AG09319 (cell line): ENCODE measurements at regions not wholly inside any gene's neighbourhood (a gene's known extent, or its start where the extent isn't known, plus 50 kb on each side); places are given as distances from the start of the nearest gene placed in this dataset.

Experiments
- DNase-seq: peaks from one replicate; pipeline ENCODE4 v3.0.0-alpha.2; 2010; ENCODE audit warnings: low read depth; ENCODE audit errors: extremely low read depth
- TF ChIP-seq, protein P1 (sequence below): IDR thresholded peaks from 2 replicates; pipeline ENCODE4 v1.5.1; 2011; ENCODE audit warnings: low read depth, mild to moderate bottlenecking, inconsistent platforms, low read length, moderate library complexity

DNA sequence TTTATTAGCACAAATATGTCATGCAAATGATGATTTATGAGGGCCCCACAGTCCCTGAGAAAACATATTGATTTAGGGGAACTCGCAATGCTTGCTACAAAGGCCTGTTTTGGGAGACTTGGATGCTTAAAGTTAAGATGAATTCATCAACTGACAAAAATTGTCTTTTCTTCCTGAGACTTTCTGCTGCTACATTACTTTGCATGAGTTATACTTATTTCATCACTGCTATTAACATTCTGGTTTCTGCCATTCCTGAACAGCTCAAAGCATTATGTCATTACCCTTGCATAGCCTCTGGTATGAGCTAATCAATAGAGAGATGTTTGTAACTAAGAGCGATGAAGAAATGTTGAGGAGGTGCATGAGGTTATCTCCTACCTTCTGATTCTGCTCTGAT, 74.4 kb downstream of the SOX11 start:
- no peak for DNase-seq
- TF ChIP-seq, protein P1, sequence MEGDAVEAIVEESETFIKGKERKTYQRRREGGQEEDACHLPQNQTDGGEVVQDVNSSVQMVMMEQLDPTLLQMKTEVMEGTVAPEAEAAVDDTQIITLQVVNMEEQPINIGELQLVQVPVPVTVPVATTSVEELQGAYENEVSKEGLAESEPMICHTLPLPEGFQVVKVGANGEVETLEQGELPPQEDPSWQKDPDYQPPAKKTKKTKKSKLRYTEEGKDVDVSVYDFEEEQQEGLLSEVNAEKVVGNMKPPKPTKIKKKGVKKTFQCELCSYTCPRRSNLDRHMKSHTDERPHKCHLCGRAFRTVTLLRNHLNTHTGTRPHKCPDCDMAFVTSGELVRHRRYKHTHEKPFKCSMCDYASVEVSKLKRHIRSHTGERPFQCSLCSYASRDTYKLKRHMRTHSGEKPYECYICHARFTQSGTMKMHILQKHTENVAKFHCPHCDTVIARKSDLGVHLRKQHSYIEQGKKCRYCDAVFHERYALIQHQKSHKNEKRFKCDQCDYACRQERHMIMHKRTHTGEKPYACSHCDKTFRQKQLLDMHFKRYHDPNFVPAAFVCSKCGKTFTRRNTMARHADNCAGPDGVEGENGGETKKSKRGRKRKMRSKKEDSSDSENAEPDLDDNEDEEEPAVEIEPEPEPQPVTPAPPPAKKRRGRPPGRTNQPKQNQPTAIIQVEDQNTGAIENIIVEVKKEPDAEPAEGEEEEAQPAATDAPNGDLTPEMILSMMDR: no peak

DNA sequence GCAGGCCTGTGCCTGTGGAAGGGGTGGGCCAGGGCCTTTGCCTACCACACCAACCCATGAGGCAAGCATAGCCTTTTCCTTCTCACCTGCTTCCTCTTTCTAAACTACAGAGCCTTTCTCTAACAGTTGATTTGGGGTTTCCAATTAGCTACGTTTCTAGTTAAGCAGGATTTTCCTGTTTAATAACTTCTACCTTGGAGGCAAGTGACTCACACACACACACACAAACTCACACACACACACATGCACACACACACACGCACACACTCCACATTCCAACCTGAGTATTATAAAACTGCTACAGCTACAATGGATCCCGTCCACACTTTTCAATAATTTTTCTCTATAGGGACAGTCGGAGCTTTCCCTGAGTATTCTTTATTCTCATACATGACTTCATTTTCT, 84.9 kb downstream of the SOX11 start:
- TF ChIP-seq, protein P1: no peak
- no peak for DNase-seq

DNA sequence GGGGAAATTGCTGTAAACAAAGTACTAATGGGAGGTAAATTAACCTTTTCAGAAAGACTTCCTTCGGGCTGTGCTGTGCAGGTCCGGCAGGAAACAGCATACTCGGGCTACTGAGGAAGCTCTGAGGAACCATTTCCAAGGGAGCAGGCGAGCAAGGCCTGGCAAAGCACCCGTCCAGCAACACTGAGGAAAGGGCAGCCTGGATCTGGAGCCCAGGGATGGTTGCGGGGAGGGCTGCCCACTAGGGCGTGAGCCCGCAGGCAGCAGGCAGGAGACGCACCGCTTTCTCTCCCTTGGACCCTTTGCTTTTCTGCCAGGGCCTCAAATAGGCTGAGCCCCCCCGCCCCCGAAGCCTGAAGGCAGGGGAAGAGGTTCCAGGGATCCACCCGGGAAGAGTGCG, 89.5 kb downstream of the SOX11 start:
- no peak for DNase-seq
- TF ChIP-seq, protein P1: no peak

DNA sequence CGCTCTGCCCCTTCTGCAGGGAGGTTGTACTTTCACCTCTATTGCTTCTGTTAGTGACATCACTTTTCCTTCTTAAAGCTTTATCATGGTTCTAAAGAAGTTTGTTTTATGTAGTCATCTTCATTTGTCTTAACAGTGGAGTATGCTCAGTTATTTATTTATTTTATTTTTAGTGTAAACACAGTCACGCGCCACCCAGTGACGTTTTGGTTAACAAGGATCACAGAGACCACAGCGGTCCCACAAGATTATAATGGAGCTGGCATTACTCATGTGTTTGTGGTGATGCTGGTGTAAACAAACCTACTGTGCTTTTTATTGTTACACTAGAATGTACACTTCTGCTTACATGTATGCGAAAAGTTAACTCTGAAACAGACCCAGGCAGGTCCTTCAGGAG, 89.9 kb downstream of the SOX11 start:
- no peak for DNase-seq
- TF ChIP-seq, protein P1: no peak

DNA sequence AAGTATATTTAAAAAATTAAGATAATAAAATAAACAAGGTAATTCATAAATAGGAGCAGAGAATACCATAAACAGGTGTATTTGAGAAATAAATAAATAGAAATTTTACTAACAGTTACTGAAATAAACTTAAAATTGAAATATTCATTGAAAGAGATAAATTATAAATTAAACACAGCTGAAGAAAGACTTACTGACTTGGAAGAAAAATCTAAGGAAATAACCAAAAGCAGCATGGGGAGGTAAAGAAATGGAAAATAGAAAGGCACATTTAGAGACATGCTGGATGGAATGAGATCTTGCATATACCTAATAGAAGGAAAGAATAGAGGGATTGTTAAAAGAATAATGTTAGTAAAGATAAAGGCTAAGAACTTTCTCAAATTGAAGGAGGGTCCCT, 96.3 kb downstream of the SOX11 start:
- TF ChIP-seq, protein P1: no peak
- DNase-seq: no peak

DNA sequence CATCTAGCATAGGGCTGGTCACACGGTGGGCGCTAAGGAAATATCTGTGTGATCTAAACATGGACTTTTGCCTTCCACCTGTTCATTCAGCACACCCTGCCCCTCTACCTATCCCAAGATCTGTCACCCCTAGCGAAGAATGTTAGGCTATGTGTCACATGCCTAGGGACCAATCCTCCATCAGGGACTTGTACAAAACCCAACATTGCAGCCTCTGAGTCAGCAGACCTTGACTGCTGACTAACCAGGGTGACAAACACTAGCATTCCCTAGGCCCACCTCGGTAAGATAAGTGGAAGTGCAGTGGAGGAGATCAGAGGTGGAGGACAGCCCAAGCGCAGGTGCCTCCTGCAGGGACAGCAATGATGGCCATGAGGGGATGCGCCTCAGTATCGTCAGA, 99.2 kb downstream of the SOX11 start:
- TF ChIP-seq, protein P1: no peak
- DNase-seq: no peak

DNA sequence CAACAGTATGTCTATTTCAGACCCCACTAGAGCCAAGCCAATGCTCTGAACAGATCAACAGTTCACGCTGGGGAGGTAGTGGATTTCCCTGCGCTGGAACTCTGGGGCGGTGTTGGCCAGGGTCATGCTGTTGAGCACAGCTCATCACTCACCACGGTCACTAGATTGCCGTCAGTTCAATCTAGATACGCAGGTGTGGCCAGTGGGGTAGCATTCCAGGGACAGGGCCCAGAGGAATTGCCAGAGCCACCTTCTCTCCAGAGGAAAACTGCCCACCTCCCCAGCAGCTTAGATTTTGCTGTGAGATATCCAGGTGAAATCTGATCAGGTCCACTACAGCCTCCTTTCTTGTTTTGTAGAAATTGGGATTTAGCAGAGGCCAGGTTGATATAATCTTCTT, 101.8 kb downstream of the SOX11 start:
- TF ChIP-seq, protein P1: no peak
- no peak for DNase-seq
